Neural progenitor cell (in vitro differentiated cells): ENCODE measurements at regions not wholly inside any gene's neighbourhood (a gene's known extent, or its start where the extent isn't known, plus 50 kb on each side); places are given as distances from the start of the nearest gene placed in this dataset.

Experiments used
- DNase-seq: peaks from one replicate; pipeline ENCODE4 v3.0.0-alpha.2; 2016; ENCODE audit warnings: low spot score
- H2AFZ ChIP-seq: fragments of 200-600 bp; sonication (generic); replicated peaks from 2 replicates; pipeline ENCODE4 v1.6.1; 2016; ENCODE audit warnings: antibody characterized with exemption
- H3F3A ChIP-seq: fragments of 200-600 bp; sonication (generic); 2 replicates; pipeline ENCODE4 v1.6.1; 2016; ENCODE audit warnings: antibody characterized with exemption, low read depth
- H3K27ac ChIP-seq: fragments of 200-600 bp; sonication (generic); 2 replicates; pipeline ENCODE4 v1.5.1; 2016; ENCODE audit warnings: mild to moderate bottlenecking
- H3K27me3 ChIP-seq: fragments of 200-600 bp; sonication (generic); 2 replicates; pipeline ENCODE4 v1.6.1; 2016; ENCODE audit warnings: mild to moderate bottlenecking, moderate library complexity
- H3K36me3 ChIP-seq: fragments of 200-600 bp; sonication (generic); 2 replicates; pipeline ENCODE4 v1.5.1; 2016
- H3K4me1 ChIP-seq: fragments of 200-600 bp; sonication (generic); 2 replicates; pipeline ENCODE4 v1.6.1; 2016; ENCODE audit warnings: mixed run types
- H3K4me2 ChIP-seq: fragments of 200-600 bp; sonication (generic); 2 replicates; pipeline ENCODE4 v1.6.1; 2016
- H3K4me3 ChIP-seq: fragments of 200-600 bp; sonication (generic); 2 replicates; pipeline ENCODE4 v1.5.1; 2016
- H3K79me2 ChIP-seq: fragments of 200-600 bp; sonication (generic); 2 replicates; pipeline ENCODE4 v1.6.1; 2016; ENCODE audit warnings: low read depth
- H3K9ac ChIP-seq: fragments of 200-600 bp; sonication (generic); 2 replicates; pipeline ENCODE4 v1.6.1; 2016
- H3K9me3 ChIP-seq: fragments of 200-600 bp; sonication (generic); 2 replicates; pipeline ENCODE4 v1.5.1; 2016; ENCODE audit warnings: low read depth
- H4K20me1 ChIP-seq: fragments of 200-600 bp; sonication (generic); 2 replicates; pipeline ENCODE4 v1.6.1; 2016; ENCODE audit warnings: low read depth
- H3K27ac Mint-ChIP-seq: 3 replicates; pipeline ENCODE4 v1.8.0; 2021; ENCODE audit warnings: mixed read lengths
- H3K27me3 Mint-ChIP-seq: 2 replicates; pipeline ENCODE4 v1.8.0; 2022; ENCODE audit warnings: low read depth, mild to moderate bottlenecking, inconsistent platforms, moderate library complexity, mixed read lengths; ENCODE audit not compliant: insufficient read depth
- H3K36me3 Mint-ChIP-seq: 3 replicates; pipeline ENCODE4 v1.8.0; 2021; ENCODE audit warnings: mixed read lengths
- H3K4me1 Mint-ChIP-seq: 3 replicates; pipeline ENCODE4 v1.8.0; 2021; ENCODE audit warnings: mixed read lengths
- H3K4me3 Mint-ChIP-seq: 3 replicates; pipeline ENCODE4 v1.8.0; 2021; ENCODE audit warnings: mild to moderate bottlenecking, moderate library complexity, mixed read lengths
- H3K9me3 Mint-ChIP-seq: 3 replicates; pipeline ENCODE4 v1.8.0; 2020; ENCODE audit warnings: mixed read lengths
- CTCF ChIP-seq: fragments of 200-600 bp; sonication (generic); IDR thresholded peaks from 2 replicates; pipeline ENCODE4 v1.5.1; 2017; ENCODE audit warnings: antibody characterized with exemption, mild to moderate bottlenecking
- EZH2 ChIP-seq: fragments of 200-600 bp; sonication (generic); IDR thresholded peaks from 2 replicates; pipeline ENCODE4 v1.6.1; 2017; ENCODE audit warnings: antibody characterized with exemption, mild to moderate bottlenecking, moderate library complexity
- EZH2phosphoT487 ChIP-seq: fragments of 200-600 bp; sonication (generic); IDR thresholded peaks from 2 replicates; pipeline ENCODE4 v1.6.1; 2017; ENCODE audit warnings: antibody characterized with exemption

GRCh38 chr18:53994016-53994415 lies 230.5 kb downstream of the MBD2 start:
- no peaks in the 10 kb centered on the region for H3F3A ChIP-seq
- no peak overlapping the region for H2AFZ ChIP-seq
- Mint-ChIP-seq H3K27me3 (peaks cover 3% of the 10 kb centered on the region), H3K9me3 (no peaks in the 10 kb centered on the region), H3K4me1 (no peaks in the 10 kb centered on the region), H3K27ac (no peak overlapping the region), H3K4me3 (no peak overlapping the region), H3K36me3 (no peaks in the 10 kb centered on the region)
- no peaks in the 10 kb centered on the region for H3K79me2 ChIP-seq
- no peak overlapping the region for H3K4me3 ChIP-seq
- H4K20me1 ChIP-seq, result no peaks in the 10 kb centered on the region
- DNase-seq, result no peak
- no peak overlapping the region for H3K4me2 ChIP-seq
- no peak overlapping the region for H3K27ac ChIP-seq
- no peak for TF ChIP-seq EZH2phosphoT487
- no peak for TF ChIP-seq EZH2
- no peak for TF ChIP-seq CTCF
- no peak overlapping the region for H3K9ac ChIP-seq
- H3K27me3 ChIP-seq, result no peaks in the 10 kb centered on the region
- H3K9me3 ChIP-seq, result no peaks in the 10 kb centered on the region
- no peaks in the 10 kb centered on the region for H3K4me1 ChIP-seq
- no peaks in the 10 kb centered on the region for H3K36me3 ChIP-seq

GRCh38 chr18:53991805-53992204 lies 232.7 kb downstream of the MBD2 start:
- no peak overlapping the region for H3K4me3 Mint-ChIP-seq
- H3K27ac Mint-ChIP-seq, result no peak overlapping the region

GRCh38 chr18:53991202-53991601 lies 233.3 kb downstream of the MBD2 start:
- no peaks in the 10 kb centered on the region for H3K27me3 ChIP-seq
- no peak overlapping the region for H2AFZ ChIP-seq
- Mint-ChIP-seq H3K27ac (no peak overlapping the region), H3K4me1 (no peaks in the 10 kb centered on the region), H3K27me3 (peaks cover 3% of the 10 kb centered on the region), H3K36me3 (no peaks in the 10 kb centered on the region), H3K4me3 (no peak overlapping the region), H3K9me3 (no peaks in the 10 kb centered on the region)
- no peak for TF ChIP-seq CTCF
- no peak for TF ChIP-seq EZH2
- TF ChIP-seq EZH2phosphoT487, result no peak
- no peaks in the 10 kb centered on the region for H3K36me3 ChIP-seq
- H3F3A ChIP-seq, result no peaks in the 10 kb centered on the region
- no peak overlapping the region for H3K4me3 ChIP-seq
- H3K4me1 ChIP-seq, result no peaks in the 10 kb centered on the region
- H3K9ac ChIP-seq, result no peak overlapping the region
- DNase-seq, result no peak
- H3K27ac ChIP-seq, result no peak overlapping the region
- H4K20me1 ChIP-seq, result no peaks in the 10 kb centered on the region
- H3K4me2 ChIP-seq, result no peak overlapping the region
- H3K79me2 ChIP-seq, result no peaks in the 10 kb centered on the region
- no peaks in the 10 kb centered on the region for H3K9me3 ChIP-seq

More at GRCh38 chr18:53991805-53992204, 232.7 kb downstream of the MBD2 start:
- Mint-ChIP-seq H3K27me3 (peaks cover 3% of the 10 kb centered on the region), H3K4me1 (no peaks in the 10 kb centered on the region), H3K36me3 (no peaks in the 10 kb centered on the region), H3K9me3 (no peaks in the 10 kb centered on the region)
- Histone ChIP-seq H3K27me3 (no peaks in the 10 kb centered on the region), H3K9me3 (no peaks in the 10 kb centered on the region), H3F3A (no peaks in the 10 kb centered on the region), H3K27ac (no peak overlapping the region), H3K4me1 (no peaks in the 10 kb centered on the region), H3K36me3 (no peaks in the 10 kb centered on the region), H3K79me2 (no peaks in the 10 kb centered on the region), H3K4me2 (no peak overlapping the region), H3K4me3 (no peak overlapping the region), H2AFZ (no peak overlapping the region), H3K9ac (no peak overlapping the region), H4K20me1 (no peaks in the 10 kb centered on the region)
- no peak for DNase-seq
- TF ChIP-seq EZH2, result no peak
- TF ChIP-seq EZH2phosphoT487, result no peak
- no peak for TF ChIP-seq CTCF
